CD4-positive, alpha-beta memory T cell (primary cell): ENCODE measurements at regions not wholly inside any gene's neighbourhood (a gene's known extent, or its start where the extent isn't known, plus 50 kb on each side); places are given as distances from the start of the nearest gene placed in this dataset.

Source experiments
- CTCF ChIA-PET: fragments of 350-600 bp; sonication (Branson Sonifier 250); formaldehyde crosslinking; loops from one replicate; lab custom pipeline; 2021; ENCODE audit warnings: inconsistent platforms; ENCODE audit not compliant: partially characterized antibody; lab: Charles Lee
- POLR2A ChIA-PET: fragments of 350-600 bp; sonication (Branson Sonifier 250); formaldehyde crosslinking; loops from one replicate; lab custom pipeline; 2021; ENCODE audit not compliant: partially characterized antibody; lab: Charles Lee
- DNase-seq, 5 donors: peaks; one replicate each; pipeline versions ENCODE4 v3.0.0 to v3.0.0-alpha.2; 2020 to 2022; ENCODE audit warnings: mixed read lengths in 1 of 5
- H3K27ac ChIP-seq: one replicate; pipeline ENCODE4 v1.7.0; 2013; ENCODE audit warnings: low read depth, low read length
- H3K27me3 ChIP-seq: 2 replicates; pipeline ENCODE4 v1.7.0; 2013; ENCODE audit warnings: mild to moderate bottlenecking, low read length, moderate library complexity; ENCODE audit not compliant: insufficient read depth
- H3K36me3 ChIP-seq: 2 replicates; pipeline ENCODE4 v1.7.0; 2013; ENCODE audit warnings: mild to moderate bottlenecking, low read length, moderate library complexity; ENCODE audit not compliant: insufficient read depth
- H3K4me1 ChIP-seq: 2 replicates; pipeline ENCODE4 v1.7.0; 2013; ENCODE audit warnings: mild to moderate bottlenecking, low read length, moderate library complexity; ENCODE audit not compliant: insufficient read depth
- H3K4me3 ChIP-seq, 2 donors: one replicate each; pipeline ENCODE4 v1.7.0; 2013; ENCODE audit warnings: low read length in 2 of 2, mild to moderate bottlenecking in 1 of 2
- H3K9me3 ChIP-seq, 2 donors: one replicate each; pipeline ENCODE4 v1.7.0; 2013; ENCODE audit warnings: low read length in 2 of 2, control low read depth in 1 of 2; ENCODE audit not compliant: control insufficient read depth in 1 of 2
- H3K27ac Mint-ChIP-seq, 7 donors: one replicate each; pipeline ENCODE4 v1.8.0; 2020 to 2021; ENCODE audit warnings: mixed read lengths in 7 of 7, mild to moderate bottlenecking in 6 of 7, inconsistent platforms in 3 of 7, moderate library complexity in 3 of 7
- H3K27me3 Mint-ChIP-seq, 2 donors: one replicate each; pipeline ENCODE4 v1.8.0; 2020 to 2021; ENCODE audit warnings: mixed read lengths in 2 of 2
- H3K36me3 Mint-ChIP-seq, 2 donors: one replicate each; pipeline ENCODE4 v1.8.0; 2020 to 2021; ENCODE audit warnings: mixed read lengths in 2 of 2, inconsistent platforms in 1 of 2, mild to moderate bottlenecking in 1 of 2
- H3K4me1 Mint-ChIP-seq, 4 donors: one replicate each; pipeline ENCODE4 v1.8.0; 2020 to 2021; ENCODE audit warnings: mixed read lengths in 4 of 4, mild to moderate bottlenecking in 1 of 4
- H3K4me3 Mint-ChIP-seq, 8 donors: one replicate each; pipeline ENCODE4 v1.8.0; 2020 to 2021; ENCODE audit warnings: mixed read lengths in 8 of 8, mild to moderate bottlenecking in 7 of 8, moderate library complexity in 6 of 8, inconsistent platforms in 3 of 8
- H3K9me3 Mint-ChIP-seq, 8 donors: one replicate each; pipeline ENCODE4 v1.8.0; 2020 to 2021; ENCODE audit warnings: mixed read lengths in 8 of 8, mild to moderate bottlenecking in 5 of 8, inconsistent platforms in 3 of 8, moderate library complexity in 1 of 8
- intact Hi-C: fragments of 100-400 bp; cut with micrococcal nuclease; formaldehyde crosslinking; loops from one replicate; pipeline ENCODE4 v1.15.1; 2023

- Mint-ChIP-seq H3K9me3 (peaks cover 0 to 17% (median 6%) of the 10 kb centered on the region in 8 donors), H3K4me3 (no peak overlapping the region), H3K27me3 (no peaks in the 10 kb centered on the region), H3K4me1 (no peaks in the 10 kb centered on the region), H3K36me3 (no peaks in the 10 kb centered on the region), H3K27ac (no peak overlapping the region)
- ChIA-PET POLR2A (no interaction called here), CTCF (no interaction called here)
- Histone ChIP-seq H3K36me3 (no peaks in the 10 kb centered on the region), H3K27me3 (no peaks in the 10 kb centered on the region), H3K9me3 (no peaks in the 10 kb centered on the region), H3K4me3 (no peak overlapping the region), H3K4me1 (no peaks in the 10 kb centered on the region), H3K27ac (no peak overlapping the region)
- no peak for DNase-seq
- intact Hi-C loops = no loop called here
Observed at GRCh38 chr5:145124806-145125205, 710.3 kb downstream of the PRELID2 start.

- no peaks in the 10 kb centered on the region for H3K27me3 ChIP-seq
- peaks cover 0 to 8% (median 3%) of the 10 kb centered on the region in 8 donors for H3K9me3 Mint-ChIP-seq
- H3K9me3 ChIP-seq = no peaks in the 10 kb centered on the region
- no peaks in the 10 kb centered on the region for H3K27me3 Mint-ChIP-seq
- H3K4me1 Mint-ChIP-seq = no peaks in the 10 kb centered on the region
- CTCF ChIA-PET = no interaction called here
- H3K36me3 Mint-ChIP-seq = no peaks in the 10 kb centered on the region
- H3K36me3 ChIP-seq = no peaks in the 10 kb centered on the region
- no peaks in the 10 kb centered on the region for H3K4me1 ChIP-seq
- H3K4me3 Mint-ChIP-seq = no peak overlapping the region
- H3K27ac Mint-ChIP-seq = no peak overlapping the region
- H3K4me3 ChIP-seq = no peak overlapping the region
- H3K27ac ChIP-seq = no peak overlapping the region
- DNase-seq = no peak
- POLR2A ChIA-PET = no interaction called here
- intact Hi-C loops = no loop called here
Observed at GRCh38 chr5:145118611-145119010, 716.5 kb downstream of the PRELID2 start.

- Histone ChIP-seq H3K4me3 (no peak overlapping the region), H3K9me3 (no peaks in the 10 kb centered on the region), H3K27me3 (no peaks in the 10 kb centered on the region), H3K27ac (no peak overlapping the region), H3K4me1 (no peaks in the 10 kb centered on the region), H3K36me3 (no peaks in the 10 kb centered on the region)
- H3K4me3 Mint-ChIP-seq = no peak overlapping the region
- no peak for DNase-seq
- intact Hi-C loops = no loop called here
- CTCF ChIA-PET = no interaction called here
- POLR2A ChIA-PET = no interaction called here
- H3K36me3 Mint-ChIP-seq = no peaks in the 10 kb centered on the region
- no peaks in the 10 kb centered on the region for H3K27me3 Mint-ChIP-seq
- H3K27ac Mint-ChIP-seq = no peak overlapping the region
- no peaks in the 10 kb centered on the region for H3K4me1 Mint-ChIP-seq
- peaks cover 0 to 8% (median 5%) of the 10 kb centered on the region in 8 donors for H3K9me3 Mint-ChIP-seq
Observed at GRCh38 chr5:145118127-145118526, 717.0 kb downstream of the PRELID2 start.

- H3K9me3 ChIP-seq = no peaks in the 10 kb centered on the region
- no peaks in the 10 kb centered on the region for H3K4me1 ChIP-seq
- H3K4me3 Mint-ChIP-seq = no peak overlapping the region
- H3K27ac ChIP-seq = no peak overlapping the region
- no peaks in the 10 kb centered on the region for H3K27me3 ChIP-seq
- no peak for DNase-seq
- intact Hi-C loops = no loop called here
- ChIA-PET CTCF (no interaction called here), POLR2A (no interaction called here)
- H3K4me1 Mint-ChIP-seq = no peaks in the 10 kb centered on the region
- no peak overlapping the region for H3K27ac Mint-ChIP-seq
- H3K27me3 Mint-ChIP-seq = no peaks in the 10 kb centered on the region
- H3K36me3 ChIP-seq = no peaks in the 10 kb centered on the region
- H3K36me3 Mint-ChIP-seq = no peaks in the 10 kb centered on the region
- H3K4me3 ChIP-seq = no peak overlapping the region
- peaks cover 0 to 10% (median 5%) of the 10 kb centered on the region in 8 donors for H3K9me3 Mint-ChIP-seq
Observed at GRCh38 chr5:145117285-145117684, 717.9 kb downstream of the PRELID2 start.

- Mint-ChIP-seq H3K4me3 (no peak overlapping the region), H3K36me3 (no peaks in the 10 kb centered on the region), H3K27me3 (no peaks in the 10 kb centered on the region), H3K9me3 (peaks cover 0 to 21% (median 7%) of the 10 kb centered on the region in 8 donors), H3K4me1 (no peaks in the 10 kb centered on the region), H3K27ac (no peak overlapping the region)
- Histone ChIP-seq H3K27me3 (no peaks in the 10 kb centered on the region), H3K4me3 (no peak overlapping the region), H3K36me3 (no peaks in the 10 kb centered on the region), H3K27ac (no peak overlapping the region), H3K4me1 (no peaks in the 10 kb centered on the region), H3K9me3 (no peaks in the 10 kb centered on the region)
- POLR2A ChIA-PET = no interaction called here
- CTCF ChIA-PET = no interaction called here
- intact Hi-C loops = no loop called here
- no peak for DNase-seq
Observed at GRCh38 chr5:145111420-145111819, 723.7 kb downstream of the PRELID2 start.

GRCh38 chr5:145110834-145111233 lies 724.3 kb downstream of the PRELID2 start:
- H3K9me3 Mint-ChIP-seq = peaks cover 0 to 22% (median 5%) of the 10 kb centered on the region in 8 donors

GRCh38 chr5:145110181-145110580 lies 725.0 kb downstream of the PRELID2 start:
- Mint-ChIP-seq H3K27me3 (no peaks in the 10 kb centered on the region), H3K9me3 (peaks cover 3 to 23% (median 5%) of the 10 kb centered on the region in 8 donors), H3K36me3 (no peaks in the 10 kb centered on the region), H3K4me1 (no peaks in the 10 kb centered on the region), H3K4me3 (no peak overlapping the region), H3K27ac (no peak overlapping the region)
- ChIA-PET POLR2A (no interaction called here), CTCF (no interaction called here)
- Histone ChIP-seq H3K4me1 (no peaks in the 10 kb centered on the region), H3K27ac (no peak overlapping the region), H3K9me3 (no peaks in the 10 kb centered on the region), H3K36me3 (no peaks in the 10 kb centered on the region), H3K4me3 (no peak overlapping the region), H3K27me3 (no peaks in the 10 kb centered on the region)
- DNase-seq = no peak
- intact Hi-C loops = no loop called here

More at GRCh38 chr5:145110834-145111233, 724.3 kb downstream of the PRELID2 start:
- DNase-seq = no peak
- H3K4me1 ChIP-seq = no peaks in the 10 kb centered on the region
- Mint-ChIP-seq H3K27me3 (no peaks in the 10 kb centered on the region), H3K4me3 (no peak overlapping the region), H3K36me3 (no peaks in the 10 kb centered on the region), H3K27ac (no peak overlapping the region), H3K4me1 (no peaks in the 10 kb centered on the region)
- POLR2A ChIA-PET = no interaction called here
- H3K9me3 ChIP-seq = no peaks in the 10 kb centered on the region
- no peaks in the 10 kb centered on the region for H3K36me3 ChIP-seq
- intact Hi-C loops = no loop called here
- CTCF ChIA-PET = no interaction called here
- H3K27me3 ChIP-seq = no peaks in the 10 kb centered on the region
- H3K27ac ChIP-seq = no peak overlapping the region
- no peak overlapping the region for H3K4me3 ChIP-seq

- ChIA-PET CTCF (no interaction called here), POLR2A (no interaction called here)
- H3K36me3 Mint-ChIP-seq = no peaks in the 10 kb centered on the region
- H3K9me3 Mint-ChIP-seq = peaks cover 0 to 14% (median 5%) of the 10 kb centered on the region in 8 donors
- no peaks in the 10 kb centered on the region for H3K27me3 Mint-ChIP-seq
- no peaks in the 10 kb centered on the region for H3K4me1 Mint-ChIP-seq
- no peaks in the 10 kb centered on the region for H3K27me3 ChIP-seq
- DNase-seq = no peak
- H3K27ac Mint-ChIP-seq = no peak overlapping the region
- no peak overlapping the region for H3K4me3 ChIP-seq
- intact Hi-C loops = no loop called here
- no peaks in the 10 kb centered on the region for H3K9me3 ChIP-seq
- H3K36me3 ChIP-seq = no peaks in the 10 kb centered on the region
- H3K27ac ChIP-seq = no peak overlapping the region
- no peaks in the 10 kb centered on the region for H3K4me1 ChIP-seq
- H3K4me3 Mint-ChIP-seq = no peak overlapping the region
Observed at GRCh38 chr5:145105384-145105783, 729.8 kb downstream of the PRELID2 start.
